HEK293 (cell line): ENCODE measurements at regions not wholly inside any gene's neighbourhood (a gene's known extent, or its start where the extent isn't known, plus 50 kb on each side); places are given as distances from the start of the nearest gene placed in this dataset.

Experiments used
- CTCF ChIA-PET: fragments of 350-600 bp; formaldehyde crosslinking; extraction: SDS; loops from one replicate; lab custom pipeline; 2021; ENCODE audit warnings: antibody characterized with exemption; lab: Yijun Ruan, JAX
- POLR2A ChIA-PET: fragments of 300-600 bp; formaldehyde crosslinking; extraction: SDS; loops from one replicate; lab custom pipeline; 2020; ENCODE audit warnings: antibody characterized with exemption, inconsistent platforms; lab: Yijun Ruan, JAX
- H3K27ac ChIP-seq: fragments of 200-500 bp; sonication (Bioruptor generic); 2 replicates; pipeline ENCODE4 v1.5.1; 2014; ENCODE audit warnings: low read depth, low read length, control low read depth, inconsistent platforms; ENCODE audit errors: extremely low read depth
- H3K36me3 ChIP-seq, 2 experiments: fragments of 200-500 bp in 1 of 2; sonication (Bioruptor generic) in 1 of 2; 1 replicate in 1 of 2; 2 replicates in 1 of 2; pipeline ENCODE4 v1.5.1; 2014 to 2017; ENCODE audit warnings: inconsistent platforms in 2 of 2, low read length in 2 of 2; ENCODE audit not compliant: control insufficient read depth in 2 of 2, insufficient read depth in 1 of 2
- H3K4me1 ChIP-seq: fragments of 200-500 bp; sonication (Bioruptor generic); 2 replicates; pipeline ENCODE4 v1.5.1; 2014; ENCODE audit warnings: mild to moderate bottlenecking, low read length, inconsistent platforms; ENCODE audit not compliant: control insufficient read depth, insufficient read depth
- H3K4me3 ChIP-seq: 2 replicates; pipeline ENCODE4 v1.5.1; 2011; ENCODE audit warnings: low read depth, mild to moderate bottlenecking, control low read depth, low read length, moderate library complexity
- H3K9me3 ChIP-seq: fragments of 200-500 bp; sonication (Bioruptor generic); 2 replicates; pipeline ENCODE4 v1.5.1; 2014; ENCODE audit warnings: low read depth, low read length, inconsistent platforms; ENCODE audit not compliant: control insufficient read depth, insufficient read depth
- BCL11A ChIP-seq: fragments of 450-650 bp; formaldehyde crosslinking; IDR thresholded peaks from 2 replicates; pipeline ENCODE4 v1.5.1; 2016; ENCODE audit warnings: low read depth, missing biosample characterization, missing genetic modification characterization
- GLI2 ChIP-seq: fragments of 450-650 bp; formaldehyde crosslinking; IDR thresholded peaks from 2 replicates; pipeline ENCODE4; 2017; ENCODE audit warnings: missing biosample characterization, missing genetic modification characterization, low read depth, borderline replicate concordance
- GLI4 ChIP-seq: fragments of 450-650 bp; formaldehyde crosslinking; IDR thresholded peaks from 2 replicates; pipeline ENCODE4 v1.5.1; 2016; ENCODE audit warnings: missing biosample characterization, missing genetic modification characterization
- SP7 ChIP-seq: fragments of 450-650 bp; formaldehyde crosslinking; IDR thresholded peaks from 2 replicates; pipeline ENCODE4 v1.5.1; 2016; ENCODE audit warnings: missing biosample characterization, missing genetic modification characterization
- ZBTB6 ChIP-seq: fragments of 450-650 bp; formaldehyde crosslinking; IDR thresholded peaks from 2 replicates; pipeline ENCODE4 v1.5.1; 2017; ENCODE audit warnings: missing biosample characterization, missing genetic modification characterization
- ZNF837 ChIP-seq: fragments of 450-650 bp; formaldehyde crosslinking; IDR thresholded peaks from 2 replicates; pipeline ENCODE4 v1.5.1; 2016; ENCODE audit warnings: missing biosample characterization, missing genetic modification characterization

- TF ChIP-seq ZBTB6: no peak
- no peak for TF ChIP-seq BCL11A
Observed at GRCh38 chr7:71055504-71055903, 76.4 kb upstream of the GALNT17 start (continued).

- POLR2A ChIA-PET: no interaction called here
- Histone ChIP-seq H3K4me1 (no peaks in the 10 kb centered on the region), H3K4me3 (no peak overlapping the region), H3K27ac (no peak overlapping the region), H3K9me3 (no peaks in the 10 kb centered on the region), H3K36me3 (no peaks in the 10 kb centered on the region)
- TF ChIP-seq SP7 (tag by site-specific recombination): no peak
- no peak for TF ChIP-seq GLI2 (tag by site-specific recombination)
- no peak for TF ChIP-seq ZNF837
- TF ChIP-seq GLI4: no peak
- CTCF ChIA-PET: interaction anchor here (0.6 kb wide), 1 partner anchor 1256 kb away, joined by 4 read pairs; no protein-coding TSS in a partner anchor
Observed at GRCh38 chr7:71077743-71078476, 54.0 kb upstream of the GALNT17 start.
